Right renal pelvis (tissue), 4 donors: ENCODE measurements at regions not wholly inside any gene's neighbourhood (a gene's known extent, or its start where the extent isn't known, plus 50 kb on each side); places are given as distances from the start of the nearest gene placed in this dataset.

Source experiments
- DNase-seq, 4 donors: peaks; one replicate each; pipeline ENCODE4 v3.0.0-alpha.2; 2013; ENCODE audit warnings: low read depth in 4 of 4, low spot score in 3 of 4, missing footprints in 1 of 4

DNA sequence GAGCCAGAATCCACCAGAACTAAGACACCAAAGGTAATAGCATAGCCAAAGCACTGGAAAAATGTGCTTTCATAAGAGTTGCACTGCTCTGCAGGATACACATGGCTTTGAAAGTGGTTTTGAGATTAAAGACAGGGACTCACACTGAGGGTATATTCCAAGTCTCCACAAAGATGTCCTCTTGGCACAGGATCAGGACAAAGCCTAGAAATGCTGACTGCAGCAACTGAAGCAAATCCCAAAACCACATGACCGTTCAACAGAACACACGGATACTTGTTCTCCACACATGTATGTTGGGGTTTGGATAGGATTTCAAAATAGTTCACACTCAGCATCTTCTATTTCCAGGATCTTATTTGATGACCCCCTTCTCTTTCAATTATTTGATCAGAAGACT is 364.3 kb upstream of the HSF2 start:
- no peak for DNase-seq

- DNase-seq, result no peak
These were observed 359.2 kb upstream of the HSF2 start for GRCh38 chr6:122040261-122040660.

DNA sequence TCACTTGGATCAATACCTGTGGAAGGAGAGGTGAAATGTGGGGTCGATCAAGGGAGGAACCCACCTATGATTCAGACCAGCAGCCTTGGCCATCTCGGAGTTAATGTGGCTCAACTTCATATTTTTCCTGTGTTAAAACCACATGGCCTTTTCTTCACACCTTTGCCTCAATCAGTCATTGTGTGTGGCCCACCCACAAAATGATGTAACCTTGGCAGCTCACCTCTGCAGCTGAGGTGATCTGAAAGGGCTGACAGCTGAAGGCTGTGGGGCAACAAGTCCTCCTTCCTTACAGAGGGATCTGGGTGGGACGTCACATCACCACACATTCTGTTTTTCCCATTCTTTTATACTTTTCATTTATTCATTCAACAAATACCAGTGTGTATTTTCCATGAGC is 357.1 kb upstream of the HSF2 start:
- DNase-seq, result no peak

GRCh38 chr6:122042960-122043735 is 356.3 kb upstream of the HSF2 start:
- peak in 1 of 4 donors; percentile 44 for DNase-seq

GRCh38 chr6:122048570-122048969 is 350.9 kb upstream of the HSF2 start:
- no peak for DNase-seq

GRCh38 chr6:122049341-122049740 is 350.1 kb upstream of the HSF2 start:
- no peak for DNase-seq

DNA sequence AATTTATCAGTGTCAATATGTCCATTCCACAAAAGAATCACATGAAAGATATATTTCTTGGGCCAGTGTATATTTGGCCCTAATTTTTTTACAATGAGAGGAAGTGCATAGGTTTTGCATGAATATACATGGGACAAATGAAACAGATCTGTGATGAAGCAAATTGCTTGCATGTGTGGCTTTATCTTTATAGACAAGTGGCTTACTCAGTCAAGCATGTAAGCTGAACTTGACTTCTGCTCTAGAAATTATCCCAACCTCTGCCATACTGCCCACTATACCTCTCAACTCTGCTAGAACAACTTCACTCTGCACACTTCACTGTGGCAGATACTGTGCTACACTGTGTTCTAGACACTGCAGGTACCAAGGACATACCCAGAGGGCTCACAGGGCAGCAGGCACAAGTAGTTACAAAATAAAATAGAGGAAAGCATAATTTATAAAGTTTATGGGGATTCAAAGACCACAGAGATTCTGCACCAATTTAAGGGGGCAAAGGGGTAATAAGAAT is 349.2 kb upstream of the HSF2 start:
- DNase-seq, result no peak

DNA sequence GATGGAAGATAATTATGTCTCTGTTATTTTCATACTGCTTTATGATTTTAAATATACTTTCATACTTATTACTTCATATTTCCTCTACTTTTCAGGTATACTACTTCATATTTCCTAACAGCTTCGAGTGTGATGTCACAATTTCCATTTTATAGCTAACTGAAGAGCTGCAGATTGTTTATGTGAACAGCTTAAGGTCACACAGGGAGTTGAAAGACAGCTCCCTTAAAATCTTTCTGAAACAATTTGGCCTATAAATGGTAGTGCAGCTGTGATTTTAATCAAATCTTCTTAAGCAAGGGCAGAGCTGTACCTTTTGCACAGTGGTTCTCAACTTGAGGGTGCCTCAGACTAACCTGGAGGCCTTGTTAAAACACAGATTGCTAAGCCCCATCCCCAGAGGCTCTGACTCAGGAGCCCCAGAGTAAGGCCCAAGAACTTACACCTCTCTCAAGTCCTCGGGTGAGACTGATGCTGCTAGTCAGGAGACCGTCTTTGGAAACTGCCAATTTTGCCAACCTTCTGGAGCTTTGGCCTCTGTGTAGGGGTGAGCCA is 347.0 kb upstream of the HSF2 start:
- no peak for DNase-seq

DNA sequence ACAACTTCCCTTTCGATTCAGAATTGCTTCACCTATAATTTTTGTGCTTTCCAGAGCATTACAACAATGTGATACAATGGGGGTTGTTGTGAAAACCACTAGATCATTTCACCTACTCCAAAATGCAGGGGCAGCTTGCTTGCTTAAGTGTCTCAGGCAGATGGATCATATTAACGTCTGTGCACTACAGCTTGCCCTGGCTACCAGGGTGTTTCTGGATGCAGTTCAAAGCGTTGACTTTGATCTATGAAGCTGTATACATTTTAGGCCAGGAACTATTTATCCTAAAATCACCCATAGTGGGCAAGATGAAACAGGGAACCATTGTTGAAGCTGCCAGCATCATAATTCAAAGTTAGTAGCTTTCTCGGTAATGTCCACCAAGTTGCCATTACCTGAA is 339.5 kb upstream of the HSF2 start:
- DNase-seq, result no peak

- no peak for DNase-seq
These were observed 337.6 kb upstream of the HSF2 start for GRCh38 chr6:122061855-122062254.

DNA sequence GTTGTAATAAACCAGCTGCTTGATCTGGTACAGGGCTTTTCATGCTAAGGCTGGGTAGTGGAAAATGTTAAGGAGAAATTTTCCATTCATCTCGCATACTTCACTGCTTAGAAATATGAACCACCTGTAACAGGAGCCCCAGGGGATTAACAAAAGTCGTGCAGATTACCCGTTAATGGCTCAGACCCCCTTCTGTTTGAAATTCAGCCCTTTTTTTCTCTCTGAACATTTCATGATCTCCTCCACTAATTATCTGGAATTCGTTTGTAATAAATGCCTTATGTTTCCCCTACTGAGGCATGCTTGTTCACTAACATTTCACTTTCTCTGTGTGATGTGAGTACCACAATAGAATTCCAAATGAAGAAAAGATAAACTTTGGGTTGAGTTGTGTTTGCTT is 336.4 kb upstream of the HSF2 start:
- DNase-seq, result no peak

GRCh38 chr6:122063761-122064160 is 335.7 kb upstream of the HSF2 start:
- DNase-seq, result no peak

GRCh38 chr6:122066200-122066599 is 333.3 kb upstream of the HSF2 start:
- DNase-seq, result no peak

DNA sequence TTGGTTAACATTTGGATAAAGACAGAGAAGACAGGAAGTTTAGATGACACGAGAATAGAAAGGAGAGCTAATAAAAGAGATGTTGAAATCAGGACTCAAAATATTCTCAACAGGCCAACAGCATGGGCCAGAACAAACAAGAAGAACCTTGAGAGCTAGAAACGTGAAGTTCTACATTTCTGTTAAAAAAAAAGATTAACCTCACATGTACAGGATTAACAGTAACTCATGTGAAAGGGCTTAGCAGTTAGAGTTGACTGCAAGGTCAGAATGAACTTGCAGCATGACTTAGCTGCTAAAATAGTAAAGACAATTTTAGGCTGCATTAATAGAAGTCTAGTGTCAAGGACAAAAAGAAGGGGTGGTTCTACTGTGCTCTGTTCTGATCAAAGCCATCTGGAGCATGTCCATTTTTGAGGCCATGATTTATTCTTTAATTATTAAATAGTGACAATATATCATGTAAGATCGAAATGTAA is 331.1 kb upstream of the HSF2 start:
- DNase-seq, result no peak

GRCh38 chr6:122069932-122070331 is 329.5 kb upstream of the HSF2 start:
- no peak for DNase-seq

- no peak for DNase-seq
These were observed 327.3 kb upstream of the HSF2 start for GRCh38 chr6:122072014-122072647.

GRCh38 chr6:122075084-122075838 is 324.2 kb upstream of the HSF2 start:
- DNase-seq, result no peak

- no peak for DNase-seq
These were observed 323.5 kb upstream of the HSF2 start for GRCh38 chr6:122075917-122076316.

GRCh38 chr6:122077603-122078002 is 321.8 kb upstream of the HSF2 start:
- no peak for DNase-seq

- no peak for DNase-seq
These were observed 321.0 kb upstream of the HSF2 start for GRCh38 chr6:122078481-122078880.

- DNase-seq, result no peak
These were observed 319.5 kb upstream of the HSF2 start for GRCh38 chr6:122079916-122080315.
